GM12864 (cell line): ENCODE measurements at regions not wholly inside any gene's neighbourhood (a gene's known extent, or its start where the extent isn't known, plus 50 kb on each side); places are given as distances from the start of the nearest gene placed in this dataset.
"Not testable (repeated sequence)": the region's sequence is repeated elsewhere in the genome, so short reads cannot be mapped to it uniquely, and the experiment has no call there.

Source experiments
- DNase-seq: peaks from one replicate; pipeline ENCODE4 v3.0.0-alpha.2; 2011; ENCODE audit warnings: low read depth
- H3K4me3 ChIP-seq: 2 replicates; pipeline ENCODE4 v1.5.1; 2011; ENCODE audit warnings: mild to moderate bottlenecking, low read depth, low read length, control low read depth
- CTCF ChIP-seq: IDR thresholded peaks from 2 replicates; pipeline ENCODE4 v1.5.1; 2011; ENCODE audit warnings: low read depth, mild to moderate bottlenecking, moderate library complexity, low read length, control low read depth, inconsistent platforms; ENCODE audit errors: missing control alignments

- no peak for TF ChIP-seq CTCF
- H3K4me3 ChIP-seq: no peak overlapping the region
- no peak for DNase-seq
These were observed 769.8 kb upstream of the MGAT4C start for GRCh38 chr12:87025976-87026375.

GRCh38 chr12:87021400-87021799, 765.2 kb upstream of the MGAT4C start:
- DNase-seq: no peak
- TF ChIP-seq CTCF: no peak
- no peak overlapping the region for H3K4me3 ChIP-seq

GRCh38 chr12:87020071-87020470, 763.9 kb upstream of the MGAT4C start:
- TF ChIP-seq CTCF: no peak
- H3K4me3 ChIP-seq: no peak overlapping the region
- DNase-seq: no peak

- DNase-seq: no peak
- no peak overlapping the region for H3K4me3 ChIP-seq
- TF ChIP-seq CTCF: no peak
These were observed 759.2 kb upstream of the MGAT4C start for GRCh38 chr12:87015352-87015751.

GRCh38 chr12:87008785-87009384, 752.7 kb upstream of the MGAT4C start:
- no peak overlapping the region for H3K4me3 ChIP-seq
- DNase-seq: no peak
- no peak for TF ChIP-seq CTCF

- no peak for TF ChIP-seq CTCF
- H3K4me3 ChIP-seq: no peak overlapping the region
- DNase-seq: no peak
These were observed 744.9 kb upstream of the MGAT4C start for GRCh38 chr12:87001102-87001501.

GRCh38 chr12:86985298-86985697, 729.1 kb upstream of the MGAT4C start:
- H3K4me3 ChIP-seq: no peak overlapping the region
- no peak for DNase-seq
- no peak for TF ChIP-seq CTCF

- H3K4me3 ChIP-seq, DNase-seq: not testable (repeated sequence)
These were observed 714.4 kb upstream of the MGAT4C start for GRCh38 chr12:86970595-86970994.
